Left colon (tissue), 2 donors: ENCODE measurements at regions not wholly inside any gene's neighbourhood (a gene's known extent, or its start where the extent isn't known, plus 50 kb on each side); places are given as distances from the start of the nearest gene placed in this dataset.
"Not testable (repeated sequence)": the region's sequence is repeated elsewhere in the genome, so short reads cannot be mapped to it uniquely, and the experiment has no call there.

Source experiments
- ATAC-seq: fragments of 200-7000 bp; cut with Tn5 transposase; one replicate; pipeline ENCODE4 v1.9.1; 2020; ENCODE audit warnings: mild to moderate bottlenecking, moderate library complexity
- DNase-seq, 2 donors: peaks; one replicate each; pipeline ENCODE4 v3.0.0-alpha.2; 2020
- intact Hi-C, 2 donors: fragments of 100-400 bp; cut with DNase I in 1 of 2; cut with micrococcal nuclease in 1 of 2; formaldehyde crosslinking; loops; one replicate each; pipeline versions ENCODE4 v1.11.2 to v1.14.0; 2022; cut with DNase I, micrococcal nuclease
- donor health status: DM: no; HTN: no; CAD: no.
- donor health status: DM: yes; HTN: yes; CAD: no.

- ATAC-seq = no peak
- intact Hi-C loops = no loop called here
These were observed 186.1 kb downstream of the ADCYAP1 start for GRCh38 chr18:1090758-1091157.

GRCh38 chr18:1092228-1092627, 187.6 kb downstream of the ADCYAP1 start:
- intact Hi-C loops = no loop called here
- DNase-seq = no peak
- no peak for ATAC-seq

More at GRCh38 chr18:1090758-1091157, 186.1 kb downstream of the ADCYAP1 start:
- no peak for DNase-seq

DNA sequence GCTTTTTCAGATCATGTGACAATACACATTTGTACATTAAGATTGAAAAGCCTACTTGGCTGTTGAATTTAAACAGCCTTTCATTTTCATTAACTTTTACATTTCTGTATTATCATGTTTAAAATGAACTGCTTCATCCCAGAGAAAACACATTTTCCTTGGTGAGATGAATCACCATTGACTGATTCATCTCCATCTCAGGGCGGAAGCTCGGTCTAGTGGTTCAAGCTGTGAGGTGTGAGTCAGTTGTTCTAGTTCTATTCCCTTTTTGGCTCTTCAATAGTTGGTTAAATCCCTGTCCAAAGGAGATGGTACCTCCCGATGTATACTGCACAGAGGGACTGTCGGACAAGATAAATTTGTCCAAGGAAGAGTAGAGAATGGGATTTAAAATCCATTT, 189.7 kb downstream of the ADCYAP1 start:
- no peak for ATAC-seq
- intact Hi-C loops = no loop called here
- no peak for DNase-seq

DNA sequence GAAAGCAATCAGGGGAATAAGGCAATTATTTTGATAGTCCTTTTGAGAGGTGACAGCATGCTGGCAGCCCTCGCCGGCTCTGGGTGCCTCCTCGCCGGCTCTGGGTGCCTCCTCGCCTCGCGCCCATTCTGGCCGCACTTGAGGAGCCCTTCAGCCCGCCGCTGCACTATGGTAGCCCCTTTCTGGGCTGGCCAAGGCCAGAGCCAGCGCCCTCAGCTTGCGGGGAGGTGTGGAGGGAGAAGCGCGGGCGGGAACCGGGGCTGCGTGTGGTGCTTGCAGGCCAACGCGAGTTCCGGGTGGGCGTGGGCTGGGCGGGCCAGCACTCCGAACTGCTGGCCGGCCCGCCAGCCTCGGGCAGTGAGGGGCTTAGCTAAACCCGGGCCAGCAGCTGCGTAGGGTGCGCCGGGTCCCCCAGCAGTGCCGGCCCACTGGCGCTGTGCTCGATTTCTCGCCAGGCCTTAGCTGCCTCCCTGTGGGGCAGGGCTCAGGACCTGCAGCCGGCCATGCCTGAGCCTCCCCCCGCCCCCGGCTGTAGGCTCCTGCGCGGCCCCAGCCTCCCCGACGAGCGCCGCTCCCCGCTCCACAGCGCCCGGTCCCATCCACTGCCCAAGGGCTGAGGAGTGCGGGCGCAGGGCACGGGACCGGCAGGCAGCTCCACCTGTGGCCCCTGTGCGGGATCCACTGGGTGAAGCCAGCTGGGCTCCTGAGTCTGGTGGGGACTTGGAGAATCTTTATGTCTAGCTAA, 193.5 kb downstream of the ADCYAP1 start:
- intact Hi-C loops, DNase-seq, ATAC-seq: not testable (repeated sequence)

DNA sequence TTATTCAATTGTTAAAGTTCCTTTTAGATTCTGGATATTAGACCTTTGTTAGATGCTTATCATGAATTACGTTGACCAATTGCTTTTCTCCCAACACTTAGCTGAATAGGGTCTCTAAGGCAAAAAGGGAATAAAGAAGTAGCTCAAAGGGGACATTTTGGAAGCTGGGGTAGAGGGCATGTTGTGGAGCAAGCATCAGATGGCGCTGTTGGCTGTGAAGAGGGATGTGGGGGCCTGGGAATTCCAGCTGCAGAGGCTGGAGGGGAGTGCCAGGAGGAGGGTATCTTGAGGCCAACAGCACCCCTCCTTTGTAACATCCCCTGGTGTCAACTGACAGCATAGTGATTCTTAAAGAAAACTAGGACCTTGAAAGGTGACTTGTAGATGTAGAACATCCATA, 198.2 kb downstream of the ADCYAP1 start:
- intact Hi-C loops = no loop called here
- ATAC-seq = no peak

DNA sequence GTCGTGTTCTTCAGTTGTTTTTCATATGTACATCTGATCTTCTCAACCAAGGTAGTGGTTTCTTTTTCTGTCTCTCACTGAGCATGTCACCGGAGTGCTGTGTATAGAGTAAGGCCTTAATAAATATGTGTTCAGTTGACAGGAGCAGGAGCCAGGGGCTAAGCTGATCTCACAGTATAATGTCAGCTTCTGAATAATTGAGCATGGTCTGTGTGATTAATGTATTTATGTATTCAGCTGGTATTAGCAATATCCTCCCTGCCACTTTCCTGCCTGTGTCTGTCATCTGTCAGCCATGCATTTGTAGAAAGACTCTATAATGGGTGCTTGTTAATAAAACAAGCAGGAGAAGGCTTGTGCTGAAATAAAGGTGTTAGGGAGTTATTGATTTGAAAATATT, 198.9 kb downstream of the ADCYAP1 start:
- DNase-seq (no peak), ATAC-seq (no peak)
- intact Hi-C loops = no loop called here

More for the DNA sequence above, 198.2 kb downstream of the ADCYAP1 start:
- no peak for DNase-seq

- no peak for DNase-seq
- intact Hi-C loops = no loop called here
- no peak for ATAC-seq
These were observed 199.7 kb downstream of the ADCYAP1 start for GRCh38 chr18:1104181-1104881.

DNA sequence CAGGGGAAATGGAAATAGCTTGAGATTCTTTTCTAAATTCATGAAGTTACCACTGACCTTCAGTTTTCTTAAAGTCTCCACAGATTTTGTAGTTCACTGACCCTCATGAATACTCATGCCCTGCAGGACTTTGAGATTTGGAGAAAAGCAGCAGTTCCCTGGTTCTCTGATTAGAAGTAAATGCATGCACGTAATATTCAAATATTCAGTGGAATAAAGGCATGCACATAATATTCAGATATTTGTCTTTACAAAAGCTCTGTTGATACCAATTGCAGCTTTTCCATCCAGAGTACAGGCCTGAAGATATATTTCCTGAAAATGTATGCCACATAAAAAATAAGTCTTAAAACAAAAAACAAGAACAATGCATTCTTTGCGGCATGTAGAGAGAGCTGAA, 219.8 kb downstream of the ADCYAP1 start:
- intact Hi-C loops = no loop called here
- ATAC-seq (no peak), DNase-seq (no peak)

DNA sequence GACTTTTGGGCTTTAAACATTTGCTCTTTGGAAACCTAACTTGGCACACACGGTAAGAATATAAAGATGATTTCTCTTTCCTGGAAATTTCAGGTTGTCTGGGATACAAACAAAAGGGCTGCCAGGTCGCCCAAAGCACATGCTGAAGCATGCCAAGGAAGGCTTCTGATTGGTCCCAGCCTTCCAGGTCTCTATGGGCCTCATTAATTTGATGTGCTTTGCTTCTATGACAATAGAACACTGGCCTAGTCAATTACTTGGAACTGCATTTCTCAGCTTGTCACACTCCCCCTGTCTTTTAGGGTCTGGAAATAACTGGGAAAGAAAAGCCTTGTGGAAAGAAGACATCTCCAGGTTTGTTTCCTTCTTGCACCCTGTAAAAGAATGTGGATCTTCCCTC, 228.9 kb downstream of the ADCYAP1 start:
- DNase-seq = no peak
- intact Hi-C loops = no loop called here
- ATAC-seq = no peak

GRCh38 chr18:1147730-1148129, 243.1 kb downstream of the ADCYAP1 start:
- DNase-seq = no peak
- intact Hi-C loops = no loop called here

GRCh38 chr18:1149709-1150108, 245.0 kb downstream of the ADCYAP1 start:
- intact Hi-C loops = no loop called here
- no peak for DNase-seq
- no peak for ATAC-seq

More at GRCh38 chr18:1147730-1148129, 243.1 kb downstream of the ADCYAP1 start:
- no peak for ATAC-seq

DNA sequence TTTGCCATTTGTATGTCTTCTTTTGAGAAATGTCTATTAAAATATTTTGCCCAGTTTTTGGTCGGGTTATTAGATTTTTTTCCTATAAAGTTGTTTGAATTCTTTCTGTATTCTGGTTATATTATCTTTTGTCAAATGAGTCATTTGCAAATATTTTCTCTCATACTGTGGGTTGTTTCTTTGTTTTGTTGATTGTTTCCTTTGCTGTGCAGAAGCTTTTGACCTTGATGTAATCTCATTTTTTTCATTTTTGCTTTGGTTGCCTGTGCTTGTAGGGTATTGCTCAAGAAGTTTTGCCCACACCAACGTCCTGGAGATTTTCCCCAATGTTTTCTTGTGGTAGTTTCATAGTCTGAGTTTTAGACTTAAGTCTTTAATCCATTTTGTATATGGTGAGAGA, 245.7 kb downstream of the ADCYAP1 start:
- ATAC-seq (no peak), DNase-seq (no peak)
- intact Hi-C loops = no loop called here

DNA sequence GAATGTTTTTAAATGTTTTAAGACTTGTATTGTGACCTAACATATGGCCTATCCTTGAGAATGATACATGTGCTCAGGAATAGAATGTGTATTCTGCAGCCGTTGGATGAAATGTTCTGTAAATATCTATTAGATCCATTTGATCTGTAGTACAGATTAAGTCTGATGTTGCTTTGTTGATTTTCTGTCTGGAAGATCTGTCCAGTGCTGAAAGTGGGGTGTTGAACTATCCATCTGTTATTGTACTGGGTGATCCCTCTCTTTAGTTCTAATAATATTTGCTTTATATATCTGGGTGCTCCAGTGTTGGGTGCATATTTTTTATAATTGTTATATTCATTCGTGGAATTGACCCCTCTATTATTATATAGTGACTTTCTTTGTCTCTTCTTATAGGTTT, 248.3 kb downstream of the ADCYAP1 start:
- DNase-seq, ATAC-seq, intact Hi-C loops: not testable (repeated sequence)

DNA sequence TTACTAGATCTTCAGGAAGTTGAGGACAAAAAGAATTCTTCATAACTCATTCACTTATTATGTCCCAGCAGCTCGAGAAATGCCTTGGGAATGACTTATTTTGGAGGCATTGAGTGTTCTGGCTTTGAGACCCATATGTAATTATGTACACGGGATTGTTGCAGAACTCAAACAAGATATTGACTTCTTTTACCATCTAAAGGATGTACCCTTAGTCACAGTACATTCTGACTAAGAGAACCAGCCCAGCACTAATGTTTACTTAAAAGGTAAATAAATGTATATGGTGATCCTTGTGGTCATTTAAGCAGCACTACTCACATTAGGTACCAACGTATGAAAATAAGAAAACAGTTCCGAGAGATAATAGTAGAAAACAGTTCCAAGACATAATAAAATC, 268.9 kb downstream of the ADCYAP1 start:
- intact Hi-C loops = loop anchor here in 1 of 2 donors (10.0 kb wide), 1 partner anchor 61 kb away; no protein-coding TSS in a partner anchor
- no peak for ATAC-seq
- DNase-seq = no peak

- no peak for DNase-seq
- ATAC-seq = no peak
- intact Hi-C loops = loop anchor here in 1 of 2 donors (10.0 kb wide), 1 partner anchor 58 kb away; no protein-coding TSS in a partner anchor
These were observed 272.6 kb downstream of the ADCYAP1 start for GRCh38 chr18:1177232-1177631.

GRCh38 chr18:1191341-1191740, 286.7 kb downstream of the ADCYAP1 start:
- DNase-seq = no peak
- ATAC-seq = no peak
- intact Hi-C loops = no loop called here

DNA sequence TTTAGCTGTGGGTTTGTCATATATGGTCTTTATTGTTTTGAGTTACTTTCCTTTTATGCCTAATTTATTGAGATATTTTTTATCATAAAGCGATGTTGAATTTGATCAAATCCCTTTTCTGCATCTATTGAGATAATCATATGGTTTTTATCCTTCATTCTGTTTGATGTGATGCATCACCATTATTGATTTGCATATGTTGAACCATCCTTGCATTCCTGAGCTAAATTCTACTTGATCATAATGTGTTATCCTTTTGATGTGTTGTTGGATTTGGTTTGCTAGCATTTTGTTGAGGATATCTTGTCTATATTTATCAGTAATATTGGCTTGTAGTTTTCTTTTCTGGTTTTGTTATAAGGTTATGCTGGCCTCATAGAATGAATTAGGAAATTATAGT, 308.5 kb downstream of the ADCYAP1 start:
- intact Hi-C loops = no loop called here
- DNase-seq = no peak
- no peak for ATAC-seq

- intact Hi-C loops = no loop called here
- DNase-seq = no peak
- no peak for ATAC-seq
These were observed 318.2 kb downstream of the ADCYAP1 start for GRCh38 chr18:1222880-1223279.

DNA sequence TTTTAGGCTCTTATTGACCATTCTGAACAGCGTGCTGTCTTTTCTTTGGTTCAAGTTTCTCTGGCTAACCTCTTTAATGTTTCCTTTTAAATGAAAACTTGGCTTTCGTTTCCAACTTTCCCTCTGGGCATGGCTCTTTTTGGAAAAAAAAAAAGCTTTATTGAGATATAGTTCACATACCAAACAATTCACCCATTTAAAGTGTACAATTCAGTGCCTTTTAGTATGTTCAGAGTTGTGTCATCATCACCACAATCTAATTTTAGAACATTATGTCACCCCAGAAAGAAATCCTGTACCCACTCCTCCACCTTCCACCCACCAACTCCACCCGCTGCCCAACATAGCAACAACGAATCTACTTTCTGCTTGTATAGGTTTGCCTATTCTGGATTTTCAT, 322.4 kb downstream of the ADCYAP1 start:
- DNase-seq (no peak), ATAC-seq (no peak)
- intact Hi-C loops = no loop called here

- ATAC-seq = no peak
- DNase-seq = no peak
- intact Hi-C loops = loop anchor here in 1 of 2 donors (10.0 kb wide), 1 partner anchor 55 kb away; no protein-coding TSS in a partner anchor
These were observed 325.0 kb downstream of the ADCYAP1 start for GRCh38 chr18:1229634-1230033.
